Loucy (cell line): ENCODE measurements at regions not wholly inside any gene's neighbourhood (a gene's known extent, or its start where the extent isn't known, plus 50 kb on each side); places are given as distances from the start of the nearest gene placed in this dataset.

Experiments used
- H2AFZ ChIP-seq: fragments of 200-600 bp; sonication (generic); 2 replicates; pipeline ENCODE4 v1.6.0; 2016; ENCODE audit warnings: antibody characterized with exemption, mild to moderate bottlenecking, low read length, moderate library complexity
- H3F3A ChIP-seq: fragments of 200-600 bp; 2 replicates; pipeline ENCODE4 v1.6.0; 2016; ENCODE audit warnings: antibody characterized with exemption, low read depth, mild to moderate bottlenecking
- H3K27me3 ChIP-seq: fragments of 200-600 bp; sonication (generic); 2 replicates; pipeline ENCODE4 v1.6.1; 2014; ENCODE audit warnings: low read length, mild to moderate bottlenecking; ENCODE audit not compliant: insufficient read depth, poor library complexity, severe bottlenecking
- H3K36me3 ChIP-seq: fragments of 200-600 bp; sonication (generic); 2 replicates; pipeline ENCODE4 v1.6.1; 2016; ENCODE audit warnings: low read length; ENCODE audit not compliant: insufficient read depth
- H3K4me1 ChIP-seq: fragments of 200-600 bp; sonication (generic); 2 replicates; pipeline ENCODE4 v1.5.1; 2014; ENCODE audit warnings: low read length, mild to moderate bottlenecking; ENCODE audit not compliant: insufficient read depth, poor library complexity, severe bottlenecking
- H3K4me2 ChIP-seq: fragments of 200-600 bp; sonication (generic); 2 replicates; pipeline ENCODE4 v1.6.0; 2014; ENCODE audit warnings: antibody characterized with exemption, low read length, low read depth, mild to moderate bottlenecking; ENCODE audit not compliant: poor library complexity, severe bottlenecking
- H3K4me3 ChIP-seq: fragments of 200-600 bp; sonication (generic); 2 replicates; pipeline ENCODE4 v1.5.1; 2014; ENCODE audit warnings: low read length, mild to moderate bottlenecking, mixed read lengths; ENCODE audit not compliant: poor library complexity, severe bottlenecking
- H3K79me2 ChIP-seq: fragments of 200-600 bp; sonication (generic); 2 replicates; pipeline ENCODE4 v1.6.1; 2014; ENCODE audit warnings: low read length; ENCODE audit not compliant: insufficient read depth
- H3K9ac ChIP-seq: fragments of 200-600 bp; sonication (generic); 2 replicates; pipeline ENCODE4 v1.6.0; 2014; ENCODE audit warnings: mild to moderate bottlenecking, low read depth, low read length, moderate library complexity; ENCODE audit not compliant: poor library complexity, severe bottlenecking
- H3K9me2 ChIP-seq: fragments of 200-600 bp; sonication (generic); replicated peaks from 2 replicates; pipeline ENCODE4 v1.6.1; 2016; ENCODE audit warnings: low read depth, low read length, mixed read lengths
- H3K9me3 ChIP-seq: fragments of 200-600 bp; sonication (generic); 2 replicates; pipeline ENCODE4 v1.6.1; 2014; ENCODE audit warnings: mild to moderate bottlenecking, antibody characterized with exemption, low read length, low read depth; ENCODE audit not compliant: insufficient read depth
- H4K20me1 ChIP-seq: fragments of 200-600 bp; sonication (generic); 2 replicates; pipeline ENCODE4 v1.6.0; 2014; ENCODE audit warnings: antibody characterized with exemption, low read length, mild to moderate bottlenecking; ENCODE audit not compliant: insufficient read depth, poor library complexity, severe bottlenecking
- EZH2phosphoT487 ChIP-seq: fragments of 200-600 bp; IDR thresholded peaks from 2 replicates; pipeline ENCODE4 v1.6.1; 2018; ENCODE audit warnings: antibody characterized with exemption, mild to moderate bottlenecking, moderate library complexity, borderline replicate concordance
- TF ChIP-seq, protein P1 (sequence below): fragments of 200-600 bp; sonication (generic); conservative IDR thresholded peaks from 2 replicates; pipeline ENCODE4 v1.5.1; 2014; ENCODE audit warnings: mild to moderate bottlenecking, antibody characterized with exemption, low read length

DNA sequence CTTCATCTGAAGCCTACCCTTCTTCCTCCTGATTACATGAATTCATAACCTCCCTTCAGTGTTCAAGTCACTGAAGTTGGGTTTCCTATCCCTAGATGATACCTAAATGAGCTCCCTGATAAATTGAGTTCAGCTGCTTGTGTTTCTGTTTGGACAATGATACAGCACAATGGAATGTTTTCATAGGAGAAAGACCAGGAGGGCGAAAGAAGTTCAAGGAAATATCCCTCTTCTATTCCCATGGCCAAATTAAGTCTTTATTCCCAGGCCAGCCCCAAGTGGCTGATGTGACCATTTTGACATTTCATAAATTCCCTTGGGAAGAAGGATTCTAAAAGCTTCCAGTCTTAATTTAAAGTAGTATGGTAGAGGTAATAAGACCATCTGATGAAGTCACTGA lies 555.8 kb upstream of the CLINT1 start:
- Histone ChIP-seq H3K4me2 (no peak overlapping the region), H4K20me1 (no peaks in the 10 kb centered on the region), H3K36me3 (no peaks in the 10 kb centered on the region), H3K27me3 (no peaks in the 10 kb centered on the region), H3K9me2 (no peaks in the 10 kb centered on the region), H3K79me2 (no peaks in the 10 kb centered on the region), H3K9ac (no peak overlapping the region), H3K4me1 (no peaks in the 10 kb centered on the region), H3K9me3 (no peaks in the 10 kb centered on the region), H3F3A (no peaks in the 10 kb centered on the region), H2AFZ (no peak overlapping the region), H3K4me3 (no peak overlapping the region)
- no peak for TF ChIP-seq EZH2phosphoT487
- TF ChIP-seq, protein P1, sequence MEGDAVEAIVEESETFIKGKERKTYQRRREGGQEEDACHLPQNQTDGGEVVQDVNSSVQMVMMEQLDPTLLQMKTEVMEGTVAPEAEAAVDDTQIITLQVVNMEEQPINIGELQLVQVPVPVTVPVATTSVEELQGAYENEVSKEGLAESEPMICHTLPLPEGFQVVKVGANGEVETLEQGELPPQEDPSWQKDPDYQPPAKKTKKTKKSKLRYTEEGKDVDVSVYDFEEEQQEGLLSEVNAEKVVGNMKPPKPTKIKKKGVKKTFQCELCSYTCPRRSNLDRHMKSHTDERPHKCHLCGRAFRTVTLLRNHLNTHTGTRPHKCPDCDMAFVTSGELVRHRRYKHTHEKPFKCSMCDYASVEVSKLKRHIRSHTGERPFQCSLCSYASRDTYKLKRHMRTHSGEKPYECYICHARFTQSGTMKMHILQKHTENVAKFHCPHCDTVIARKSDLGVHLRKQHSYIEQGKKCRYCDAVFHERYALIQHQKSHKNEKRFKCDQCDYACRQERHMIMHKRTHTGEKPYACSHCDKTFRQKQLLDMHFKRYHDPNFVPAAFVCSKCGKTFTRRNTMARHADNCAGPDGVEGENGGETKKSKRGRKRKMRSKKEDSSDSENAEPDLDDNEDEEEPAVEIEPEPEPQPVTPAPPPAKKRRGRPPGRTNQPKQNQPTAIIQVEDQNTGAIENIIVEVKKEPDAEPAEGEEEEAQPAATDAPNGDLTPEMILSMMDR = no peak

DNA sequence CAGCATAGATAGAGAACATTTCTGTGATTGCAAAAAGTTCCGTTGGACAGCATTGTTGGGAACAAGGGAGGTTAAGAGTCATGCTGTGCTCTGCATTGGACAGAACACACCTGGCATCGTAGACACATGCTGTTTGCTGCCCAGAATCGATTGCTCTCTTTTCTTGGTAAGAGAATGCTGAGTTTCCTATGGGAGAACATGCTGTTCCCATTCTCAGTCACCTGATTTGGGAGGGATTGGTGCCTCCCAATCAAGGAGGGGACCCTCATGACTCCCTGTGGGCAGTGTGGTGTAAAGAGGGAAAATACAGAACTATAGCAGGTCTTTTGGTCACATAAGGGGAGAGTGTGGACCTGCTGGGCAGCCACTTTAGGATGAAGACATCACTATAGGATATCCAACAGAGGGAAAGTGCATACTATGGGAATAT lies 555.4 kb upstream of the CLINT1 start:
- Histone ChIP-seq H3K4me3 (no peak overlapping the region), H3K79me2 (no peaks in the 10 kb centered on the region), H3K9me3 (no peaks in the 10 kb centered on the region), H4K20me1 (no peaks in the 10 kb centered on the region), H3K9ac (no peak overlapping the region), H3K4me1 (peaks cover 2% of the 10 kb centered on the region), H3K36me3 (no peaks in the 10 kb centered on the region), H3K9me2 (no peaks in the 10 kb centered on the region), H3K4me2 (no peak overlapping the region), H3F3A (no peaks in the 10 kb centered on the region), H2AFZ (no peak overlapping the region), H3K27me3 (no peaks in the 10 kb centered on the region)
- TF ChIP-seq EZH2phosphoT487 = no peak

DNA sequence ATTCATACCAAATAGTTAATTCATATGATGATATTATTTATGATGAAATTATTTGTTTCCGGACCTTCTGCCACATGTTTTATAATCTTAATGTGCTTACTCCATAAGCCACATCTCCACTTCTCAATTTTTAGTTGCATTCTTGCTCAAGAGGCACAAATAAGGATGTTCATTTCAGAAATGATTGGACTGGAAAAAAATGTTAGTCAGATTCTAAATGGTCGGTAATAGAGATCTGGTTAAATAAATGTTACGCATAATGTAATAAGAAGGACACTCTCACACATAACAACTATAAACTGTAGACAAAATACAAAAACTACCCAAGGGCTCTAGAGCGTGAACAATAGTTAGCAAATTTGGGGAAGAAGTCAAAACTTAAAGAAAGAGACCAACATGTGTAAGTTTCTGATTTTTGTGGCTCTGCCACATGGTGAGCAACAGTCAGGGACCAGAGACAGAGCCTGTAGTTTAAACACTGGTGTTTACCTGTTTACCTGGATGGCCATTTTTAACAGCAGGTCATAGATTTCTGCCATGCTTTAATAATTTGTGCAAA lies 554.3 kb upstream of the CLINT1 start:
- Histone ChIP-seq H3F3A (no peaks in the 10 kb centered on the region), H3K9me3 (no peaks in the 10 kb centered on the region), H4K20me1 (no peaks in the 10 kb centered on the region), H3K4me1 (peaks cover 5% of the 10 kb centered on the region), H3K36me3 (no peaks in the 10 kb centered on the region), H2AFZ (no peak overlapping the region), H3K79me2 (no peaks in the 10 kb centered on the region), H3K27me3 (no peaks in the 10 kb centered on the region), H3K9me2 (no peaks in the 10 kb centered on the region), H3K4me3 (no peak overlapping the region), H3K9ac (no peak overlapping the region), H3K4me2 (no peak overlapping the region)
- TF ChIP-seq, protein P1 = no peak
- TF ChIP-seq EZH2phosphoT487 = no peak

DNA sequence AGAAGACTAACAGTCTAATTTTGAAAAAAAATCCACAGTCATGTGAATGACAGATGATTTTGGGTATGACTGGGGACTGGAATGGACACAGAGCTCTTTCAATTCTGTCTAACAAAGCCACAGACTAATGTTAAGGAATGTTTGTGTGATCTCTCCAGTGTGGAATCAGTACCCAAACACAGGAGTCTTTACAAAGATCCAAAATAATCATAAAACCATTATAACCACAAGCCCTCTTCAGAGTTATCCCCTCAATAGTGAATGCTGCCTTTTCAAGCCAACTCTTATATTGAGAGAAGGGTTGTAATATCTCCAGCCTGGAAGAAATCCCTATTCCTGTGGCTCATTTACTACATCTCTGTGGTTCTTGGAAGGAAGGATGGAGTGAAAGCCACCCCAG lies 552.0 kb upstream of the CLINT1 start:
- peaks cover 5% of the 10 kb centered on the region for H3K4me1 ChIP-seq

More for the DNA sequence above, 552.0 kb upstream of the CLINT1 start:
- no peaks in the 10 kb centered on the region for H3K27me3 ChIP-seq
- H3K36me3 ChIP-seq = no peaks in the 10 kb centered on the region
- H3K9me3 ChIP-seq = no peaks in the 10 kb centered on the region
- no peak overlapping the region for H3K4me2 ChIP-seq
- no peak overlapping the region for H3K4me3 ChIP-seq
- H3F3A ChIP-seq = no peaks in the 10 kb centered on the region
- no peak overlapping the region; the same call in 1 of the 2 replicates for H2AFZ ChIP-seq
- H4K20me1 ChIP-seq = no peaks in the 10 kb centered on the region
- H3K9ac ChIP-seq = no peak overlapping the region
- TF ChIP-seq, protein P1 = no peak
- TF ChIP-seq EZH2phosphoT487 = no peak
- H3K9me2 ChIP-seq = no peaks in the 10 kb centered on the region
- H3K79me2 ChIP-seq = no peaks in the 10 kb centered on the region
